ENCODE measurements at regions not wholly inside any gene's neighbourhood (a gene's known extent, or its start where the extent isn't known, plus 50 kb on each side); places are given as distances from the start of the nearest gene placed in this dataset.

GRCh38 chr13:103716718-103717117 is 650.5 kb upstream of the SLC10A2 start:
- H3K27me3 ChIP-seq (ENCODE audit: control insufficient read depth, insufficient read depth, low read length), result no peaks in the 10 kb centered on the region
- no peaks in the 10 kb centered on the region for H3K36me3 ChIP-seq (ENCODE audit: control insufficient read depth, insufficient read depth, low read length)
- no peak overlapping the region for H3K27ac ChIP-seq (ENCODE audit: low read length)
- no peak overlapping the region for H3K4me3 ChIP-seq (ENCODE audit: low read length)
- no peaks in the 10 kb centered on the region for H3K9me3 ChIP-seq (ENCODE audit: control insufficient read depth, insufficient read depth, low read length)
- WGBS (ENCODE audit: insufficient coverage, insufficient read length), result no CpG with 5 or more reads among the region's 1 CpG
- no peak for DNase-seq (ENCODE audit: low read depth, low spot score)
- no peaks in the 10 kb centered on the region for H3K4me1 ChIP-seq (ENCODE audit: control insufficient read depth, insufficient read depth, low read length)

DNA sequence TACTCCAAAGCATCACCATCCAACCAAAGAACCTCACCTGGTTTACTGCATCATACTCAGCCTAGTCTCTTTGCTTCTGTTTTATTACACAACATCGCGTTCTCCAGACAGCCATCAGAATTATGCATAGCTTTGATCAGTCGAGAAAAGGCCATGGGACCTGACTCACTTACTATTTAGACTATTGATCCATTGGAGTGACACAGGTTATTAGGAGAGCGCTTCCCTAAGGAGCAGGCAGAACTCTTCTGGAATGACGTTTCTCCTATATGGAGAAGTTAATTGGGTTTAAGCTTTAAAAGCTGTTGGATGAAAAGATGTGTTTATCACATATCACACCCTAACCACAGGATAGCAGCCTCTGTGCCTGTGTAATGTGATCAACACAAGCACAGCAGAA is 649.1 kb upstream of the SLC10A2 start:
- H3K27me3 ChIP-seq (ENCODE audit: control insufficient read depth, insufficient read depth, low read length), result no peaks in the 10 kb centered on the region
- H3K36me3 ChIP-seq (ENCODE audit: control insufficient read depth, insufficient read depth, low read length), result no peaks in the 10 kb centered on the region
- no peak overlapping the region for H3K27ac ChIP-seq (ENCODE audit: low read length)
- no CpG with 5 or more reads among the region's 5 CpGs for WGBS (ENCODE audit: insufficient coverage, insufficient read length)
- no peaks in the 10 kb centered on the region for H3K9me3 ChIP-seq (ENCODE audit: control insufficient read depth, insufficient read depth, low read length)
- H3K4me1 ChIP-seq (ENCODE audit: control insufficient read depth, insufficient read depth, low read length), result no peaks in the 10 kb centered on the region
- no peak for DNase-seq (ENCODE audit: low read depth, low spot score)
- no peak overlapping the region for H3K4me3 ChIP-seq (ENCODE audit: low read length)

- no peaks in the 10 kb centered on the region for H3K4me1 ChIP-seq (ENCODE audit: control insufficient read depth, insufficient read depth, low read length)
- WGBS (ENCODE audit: insufficient coverage, insufficient read length), result no CpG with 5 or more reads among the region's 1 CpG
- no peaks in the 10 kb centered on the region for H3K9me3 ChIP-seq (ENCODE audit: control insufficient read depth, insufficient read depth, low read length)
- no peak for DNase-seq (ENCODE audit: low read depth, low spot score)
- no peaks in the 10 kb centered on the region for H3K27me3 ChIP-seq (ENCODE audit: control insufficient read depth, insufficient read depth, low read length)
- H3K4me3 ChIP-seq (ENCODE audit: low read length), result no peak overlapping the region
- no peak overlapping the region for H3K27ac ChIP-seq (ENCODE audit: low read length)
- H3K36me3 ChIP-seq (ENCODE audit: control insufficient read depth, insufficient read depth, low read length), result no peaks in the 10 kb centered on the region
Observed at GRCh38 chr13:103703246-103703645, 637.0 kb upstream of the SLC10A2 start.

DNA sequence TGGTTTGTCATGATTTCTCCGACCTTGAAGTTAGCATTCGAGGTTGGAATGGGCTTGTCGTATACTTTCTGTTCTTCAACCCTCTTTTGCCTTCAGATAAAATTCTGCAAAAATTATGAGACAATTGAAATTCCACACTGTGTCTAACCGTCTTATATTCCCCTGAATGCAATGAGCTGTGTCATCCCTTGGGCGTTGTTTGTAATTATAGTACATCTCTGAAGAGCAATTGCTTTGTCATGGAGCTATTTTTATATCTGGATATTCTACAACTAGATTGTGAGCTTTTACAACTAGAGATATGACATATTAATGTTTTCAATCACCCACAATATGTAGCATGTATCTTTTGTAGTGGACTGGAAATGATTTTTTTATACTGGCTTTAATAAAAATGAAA is 631.8 kb upstream of the SLC10A2 start:
- WGBS (ENCODE audit: insufficient coverage, insufficient read length), result no CpG with 5 or more reads among the region's 5 CpGs
- no peaks in the 10 kb centered on the region for H3K4me1 ChIP-seq (ENCODE audit: control insufficient read depth, insufficient read depth, low read length)

GRCh38 chr13:103695320-103695719 is 629.1 kb upstream of the SLC10A2 start:
- H3K36me3 ChIP-seq (ENCODE audit: control insufficient read depth, insufficient read depth, low read length), result no peaks in the 10 kb centered on the region
- WGBS (ENCODE audit: insufficient coverage, insufficient read length), result no CpG with 5 or more reads among the region's 2 CpGs
- no peaks in the 10 kb centered on the region for H3K4me1 ChIP-seq (ENCODE audit: control insufficient read depth, insufficient read depth, low read length)
- H3K9me3 ChIP-seq (ENCODE audit: control insufficient read depth, insufficient read depth, low read length), result no peaks in the 10 kb centered on the region
- no peak overlapping the region for H3K27ac ChIP-seq (ENCODE audit: low read length)
- no peaks in the 10 kb centered on the region for H3K27me3 ChIP-seq (ENCODE audit: control insufficient read depth, insufficient read depth, low read length)
- DNase-seq (ENCODE audit: low read depth, low spot score), result no peak
- no peak overlapping the region for H3K4me3 ChIP-seq (ENCODE audit: low read length)

More for the DNA sequence above, 631.8 kb upstream of the SLC10A2 start:
- Histone ChIP-seq H3K27me3 (ENCODE audit: control insufficient read depth, insufficient read depth, low read length) (no peaks in the 10 kb centered on the region), H3K4me3 (ENCODE audit: low read length) (no peak overlapping the region), H3K9me3 (ENCODE audit: control insufficient read depth, insufficient read depth, low read length) (no peaks in the 10 kb centered on the region), H3K27ac (ENCODE audit: low read length) (no peak overlapping the region), H3K36me3 (ENCODE audit: control insufficient read depth, insufficient read depth, low read length) (no peaks in the 10 kb centered on the region)
- no peak for DNase-seq (ENCODE audit: low read depth, low spot score)

DNA sequence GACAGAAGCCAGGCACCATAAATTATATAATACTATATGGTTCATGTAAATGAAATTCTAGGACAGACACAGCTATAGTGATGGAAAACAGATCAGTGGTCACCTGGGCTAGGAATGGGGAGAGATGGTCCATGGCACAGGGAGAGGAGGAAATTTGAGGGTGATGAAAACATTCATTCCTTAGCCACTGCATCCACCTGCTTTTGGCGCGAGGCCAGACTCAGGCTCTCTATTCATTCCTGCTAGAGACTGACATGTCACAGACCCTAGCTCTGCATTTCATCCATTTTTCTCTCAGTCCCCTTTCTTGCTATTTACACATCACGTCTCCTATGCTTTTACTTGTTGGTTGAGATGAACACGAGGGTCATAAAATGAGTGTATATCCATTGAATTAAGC is 628.3 kb upstream of the SLC10A2 start:
- WGBS (ENCODE audit: insufficient coverage, insufficient read length), result no CpG with 5 or more reads among the region's 4 CpGs
- H3K9me3 ChIP-seq (ENCODE audit: control insufficient read depth, insufficient read depth, low read length), result no peaks in the 10 kb centered on the region
- no peaks in the 10 kb centered on the region for H3K36me3 ChIP-seq (ENCODE audit: control insufficient read depth, insufficient read depth, low read length)
- H3K4me3 ChIP-seq (ENCODE audit: low read length), result no peak overlapping the region
- no peak for DNase-seq (ENCODE audit: low read depth, low spot score)
- no peak overlapping the region for H3K27ac ChIP-seq (ENCODE audit: low read length)
- no peaks in the 10 kb centered on the region for H3K27me3 ChIP-seq (ENCODE audit: control insufficient read depth, insufficient read depth, low read length)
- H3K4me1 ChIP-seq (ENCODE audit: control insufficient read depth, insufficient read depth, low read length), result no peaks in the 10 kb centered on the region

GRCh38 chr13:103694033-103694432 is 627.8 kb upstream of the SLC10A2 start:
- Histone ChIP-seq H3K27me3 (ENCODE audit: control insufficient read depth, insufficient read depth, low read length) (no peaks in the 10 kb centered on the region), H3K4me3 (ENCODE audit: low read length) (no peak overlapping the region), H3K4me1 (ENCODE audit: control insufficient read depth, insufficient read depth, low read length) (no peaks in the 10 kb centered on the region), H3K27ac (ENCODE audit: low read length) (no peak overlapping the region), H3K9me3 (ENCODE audit: control insufficient read depth, insufficient read depth, low read length) (no peaks in the 10 kb centered on the region), H3K36me3 (ENCODE audit: control insufficient read depth, insufficient read depth, low read length) (no peaks in the 10 kb centered on the region)
- DNase-seq (ENCODE audit: low read depth, low spot score), result peak; percentile 25
- no CpG with 5 or more reads among the region's 5 CpGs for WGBS (ENCODE audit: insufficient coverage, insufficient read length)

GRCh38 chr13:103692442-103692841 is 626.2 kb upstream of the SLC10A2 start:
- Histone ChIP-seq H3K27me3 (ENCODE audit: control insufficient read depth, insufficient read depth, low read length) (no peaks in the 10 kb centered on the region), H3K9me3 (ENCODE audit: control insufficient read depth, insufficient read depth, low read length) (no peaks in the 10 kb centered on the region), H3K4me1 (ENCODE audit: control insufficient read depth, insufficient read depth, low read length) (no peaks in the 10 kb centered on the region), H3K27ac (ENCODE audit: low read length) (no peak overlapping the region), H3K36me3 (ENCODE audit: control insufficient read depth, insufficient read depth, low read length) (no peaks in the 10 kb centered on the region), H3K4me3 (ENCODE audit: low read length) (no peak overlapping the region)
- no peak for DNase-seq (ENCODE audit: low read depth, low spot score)
- no CpG with 5 or more reads among the region's 4 CpGs for WGBS (ENCODE audit: insufficient coverage, insufficient read length)

- Histone ChIP-seq H3K4me3 (ENCODE audit: low read length) (no peak overlapping the region), H3K27ac (ENCODE audit: low read length) (no peak overlapping the region), H3K27me3 (ENCODE audit: control insufficient read depth, insufficient read depth, low read length) (no peaks in the 10 kb centered on the region), H3K4me1 (ENCODE audit: control insufficient read depth, insufficient read depth, low read length) (no peaks in the 10 kb centered on the region), H3K36me3 (ENCODE audit: control insufficient read depth, insufficient read depth, low read length) (no peaks in the 10 kb centered on the region), H3K9me3 (ENCODE audit: control insufficient read depth, insufficient read depth, low read length) (no peaks in the 10 kb centered on the region)
- no peak for DNase-seq (ENCODE audit: low read depth, low spot score)
Observed at GRCh38 chr13:103676329-103676728, 610.1 kb upstream of the SLC10A2 start.

DNA sequence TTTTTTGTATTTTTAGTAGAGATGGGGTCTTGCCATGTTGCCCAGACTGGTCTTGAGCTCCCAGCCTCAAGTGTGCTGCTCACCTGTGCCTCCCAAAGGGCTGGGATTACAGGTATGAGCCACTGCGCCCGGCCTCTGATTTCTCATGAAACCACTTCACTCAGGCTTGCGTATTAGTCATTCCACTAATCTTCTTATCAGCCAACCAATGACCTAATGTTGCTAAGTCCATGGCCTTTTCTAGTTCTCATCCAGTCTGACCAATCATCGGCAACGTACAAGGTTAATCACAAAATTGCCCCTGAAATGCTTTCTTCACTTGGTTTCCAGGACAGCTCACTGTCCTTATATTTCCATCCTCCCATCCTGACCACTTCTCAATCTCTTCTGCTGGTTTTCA is 605.3 kb upstream of the SLC10A2 start:
- no peaks in the 10 kb centered on the region for H3K36me3 ChIP-seq (ENCODE audit: control insufficient read depth, insufficient read depth, low read length)
- no CpG with 5 or more reads among the region's 5 CpGs for WGBS (ENCODE audit: insufficient coverage, insufficient read length)
- H3K27me3 ChIP-seq (ENCODE audit: control insufficient read depth, insufficient read depth, low read length), result no peaks in the 10 kb centered on the region
- DNase-seq (ENCODE audit: low read depth, low spot score), result no peak
- no peaks in the 10 kb centered on the region for H3K4me1 ChIP-seq (ENCODE audit: control insufficient read depth, insufficient read depth, low read length)
- H3K4me3 ChIP-seq (ENCODE audit: low read length), result no peak overlapping the region
- no peak overlapping the region for H3K27ac ChIP-seq (ENCODE audit: low read length)
- no peaks in the 10 kb centered on the region for H3K9me3 ChIP-seq (ENCODE audit: control insufficient read depth, insufficient read depth, low read length)

GRCh38 chr13:103663996-103664395 is 597.8 kb upstream of the SLC10A2 start:
- WGBS (ENCODE audit: insufficient coverage, insufficient read length), result no CpG with 5 or more reads among the region's 4 CpGs
- DNase-seq (ENCODE audit: low read depth, low spot score), result no peak

More at GRCh38 chr13:103663996-103664395, 597.8 kb upstream of the SLC10A2 start:
- Histone ChIP-seq H3K36me3 (ENCODE audit: control insufficient read depth, insufficient read depth, low read length) (no peaks in the 10 kb centered on the region), H3K9me3 (ENCODE audit: control insufficient read depth, insufficient read depth, low read length) (no peaks in the 10 kb centered on the region), H3K27ac (ENCODE audit: low read length) (no peak overlapping the region), H3K27me3 (ENCODE audit: control insufficient read depth, insufficient read depth, low read length) (no peaks in the 10 kb centered on the region), H3K4me1 (ENCODE audit: control insufficient read depth, insufficient read depth, low read length) (no peaks in the 10 kb centered on the region), H3K4me3 (ENCODE audit: low read length) (no peak overlapping the region)

All from iPS DF 6.9 (cell line).